GM19463 (cell line): ENCODE measurements at regions not wholly inside any gene's neighbourhood (a gene's known extent, or its start where the extent isn't known, plus 50 kb on each side); places are given as distances from the start of the nearest gene placed in this dataset.
"Not testable (repeated sequence)": the region's sequence is repeated elsewhere in the genome, so short reads cannot be mapped to it uniquely, and the experiment has no call there.

Experiments used
- ATAC-seq: cut with Tn5 transposase; IDR thresholded peaks from one replicate; pipeline ENCODE4 v1.9.1; 2021; ENCODE audit warnings: mild to moderate bottlenecking, moderate library complexity; ENCODE audit not compliant: unreplicated experiment

DNA sequence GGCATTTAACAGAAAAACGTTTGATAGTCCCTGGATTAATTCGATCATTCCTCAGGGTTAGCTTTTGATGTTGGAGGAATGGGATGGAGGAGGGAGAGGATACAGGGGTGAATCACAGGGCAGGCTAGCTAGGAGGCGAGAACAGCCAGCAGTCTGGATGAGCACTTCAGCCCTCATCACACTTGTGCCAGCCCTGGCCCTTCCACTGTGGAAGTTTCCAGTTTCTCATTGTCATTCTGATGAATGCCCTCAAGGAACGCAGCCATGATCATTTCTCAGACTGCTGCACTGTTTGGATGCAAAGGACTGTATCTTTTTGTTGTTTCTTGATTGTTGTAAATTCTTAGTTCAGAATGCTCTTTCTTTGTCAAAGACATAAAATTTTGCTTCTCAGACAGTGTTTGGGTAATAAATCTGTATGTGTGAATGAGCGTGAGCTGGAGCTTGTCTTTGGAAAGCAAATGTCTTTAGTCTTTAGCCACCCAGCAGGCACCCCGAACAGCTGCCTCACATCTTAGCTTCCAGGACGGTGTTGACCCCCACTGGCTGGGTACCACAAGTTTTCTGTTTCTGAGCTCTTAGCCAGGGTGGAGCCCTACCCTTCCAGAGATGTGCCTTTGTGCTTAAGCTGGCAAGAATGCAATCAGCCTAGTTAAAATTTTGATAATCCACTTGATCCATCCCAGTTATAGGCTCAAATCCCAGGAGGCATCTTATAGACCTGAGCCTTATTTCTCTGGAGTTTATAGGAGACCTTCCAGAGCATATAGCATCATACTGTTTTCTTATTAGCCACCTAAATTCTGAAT, 121.1 kb downstream of the PDCD6IP start:
- ATAC-seq = no peak

DNA sequence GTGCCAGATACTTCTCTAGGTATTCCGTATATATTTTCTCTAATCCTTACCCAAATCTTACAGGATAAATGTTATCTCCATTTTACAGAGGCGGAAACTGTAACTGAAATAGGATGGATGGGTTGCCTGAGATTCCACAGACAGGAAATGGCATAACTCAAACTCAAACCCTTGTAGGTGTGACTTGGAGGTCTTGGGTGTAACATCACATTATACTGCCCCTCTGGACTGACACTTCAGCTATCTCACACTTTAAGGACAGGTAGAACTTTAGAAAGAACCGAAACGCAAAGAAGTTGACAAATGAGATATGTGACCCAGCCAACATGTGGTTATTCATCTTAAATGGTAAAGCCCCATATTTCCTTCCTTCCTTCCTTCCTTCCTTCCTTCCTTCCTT, 122.1 kb downstream of the PDCD6IP start:
- no peak for ATAC-seq

GRCh38 chr3:33921608-33922007, 123.2 kb downstream of the PDCD6IP start:
- no peak for ATAC-seq

GRCh38 chr3:33926998-33927605, 128.7 kb downstream of the PDCD6IP start:
- no peak for ATAC-seq

GRCh38 chr3:33929813-33930212, 131.4 kb downstream of the PDCD6IP start:
- ATAC-seq = no peak

- ATAC-seq = no peak
Observed at GRCh38 chr3:33931512-33931911, 133.1 kb downstream of the PDCD6IP start.

- no peak for ATAC-seq
Observed at GRCh38 chr3:33932010-33932764, 133.8 kb downstream of the PDCD6IP start.

DNA sequence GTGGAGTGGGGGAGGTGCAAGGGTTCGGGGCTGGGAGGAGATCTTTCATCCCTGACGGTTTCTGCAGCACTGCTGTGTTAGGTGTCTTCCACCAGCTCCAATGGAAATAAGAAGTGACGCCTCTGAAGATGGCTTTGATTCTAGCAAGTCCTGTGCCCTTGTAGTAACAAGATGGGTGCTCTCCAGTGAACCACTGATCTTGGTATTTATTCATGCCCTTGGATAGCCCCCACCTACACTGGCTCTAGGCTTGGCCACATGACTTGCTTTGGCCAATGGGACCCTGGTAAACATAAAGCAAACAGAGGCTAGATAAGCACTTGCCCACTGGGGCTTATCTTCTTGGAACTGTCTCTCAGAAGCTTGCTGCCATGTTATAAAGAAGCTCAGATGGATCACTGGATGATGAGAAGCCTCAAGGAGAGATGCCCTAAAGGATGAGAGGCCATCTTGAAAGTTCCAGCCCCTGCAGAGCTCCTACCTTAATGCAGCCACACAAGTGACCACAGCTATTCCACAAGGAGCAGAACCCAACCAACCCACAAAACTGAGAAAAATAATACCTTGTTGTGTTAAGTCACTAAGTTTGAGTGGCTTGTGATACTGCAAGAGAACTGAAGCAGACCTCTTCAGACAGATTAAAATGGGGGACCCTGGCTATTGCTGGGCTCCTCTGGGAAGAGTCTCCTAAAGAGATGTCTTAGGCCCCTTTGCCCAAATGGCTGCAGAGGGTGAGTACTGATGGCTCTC, 137.9 kb downstream of the PDCD6IP start:
- ATAC-seq = no peak

DNA sequence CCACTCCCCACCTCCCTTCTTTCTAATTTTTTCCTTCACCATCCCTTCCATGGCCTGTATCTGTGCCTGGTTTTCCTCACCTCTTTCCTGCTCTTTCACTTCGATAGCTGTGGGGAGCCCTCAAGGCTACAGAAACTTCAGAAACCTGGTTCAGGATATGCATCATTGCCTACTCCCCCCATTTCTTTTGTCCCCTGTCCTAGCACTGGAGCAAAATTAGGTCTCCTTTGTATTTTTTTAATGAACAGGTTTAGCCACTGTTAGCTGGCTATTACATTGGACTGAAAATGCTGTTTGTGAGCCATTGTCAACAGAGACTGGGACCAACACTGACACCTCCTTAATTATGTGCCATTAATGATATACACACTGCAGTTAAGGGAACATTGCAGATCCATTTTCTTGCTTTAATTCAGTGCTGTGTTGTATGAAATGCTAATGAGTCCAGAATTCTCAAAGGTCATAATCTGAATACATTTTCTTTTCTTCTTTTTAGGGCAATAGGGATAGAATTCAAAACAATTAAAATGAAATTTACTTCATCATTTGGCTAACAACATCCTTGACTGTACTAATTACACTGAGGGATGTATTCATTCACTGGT, 138.6 kb downstream of the PDCD6IP start:
- ATAC-seq = no peak

DNA sequence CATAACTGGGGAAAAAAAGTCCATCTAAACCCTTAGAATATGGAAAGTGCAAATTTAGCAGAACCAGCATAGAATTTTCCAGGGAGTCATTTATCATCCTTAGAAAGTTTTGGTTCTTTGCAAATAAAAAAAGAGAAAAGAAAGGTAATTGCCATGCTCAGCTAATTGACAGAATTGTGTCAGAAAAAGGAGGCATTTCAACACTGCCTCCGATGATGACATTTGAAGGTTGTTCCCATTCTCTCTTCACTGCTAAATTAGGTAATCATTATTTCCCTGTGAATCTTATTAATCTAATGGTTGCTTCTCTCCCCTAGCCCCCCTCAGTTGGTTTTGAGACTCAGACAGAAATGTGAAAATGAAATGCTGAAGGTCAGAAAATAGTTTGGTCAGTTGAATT, 139.2 kb downstream of the PDCD6IP start:
- ATAC-seq = no peak

GRCh38 chr3:33940149-33940548, 141.7 kb downstream of the PDCD6IP start:
- no peak for ATAC-seq

GRCh38 chr3:33940736-33941135, 142.3 kb downstream of the PDCD6IP start:
- ATAC-seq = no peak

GRCh38 chr3:33941804-33942203, 143.4 kb downstream of the PDCD6IP start:
- peak; percentile 86 for ATAC-seq

GRCh38 chr3:33942483-33943150, 144.2 kb downstream of the PDCD6IP start:
- ATAC-seq = peak; percentile 22

GRCh38 chr3:33943277-33943676, 144.8 kb downstream of the PDCD6IP start:
- no peak for ATAC-seq

DNA sequence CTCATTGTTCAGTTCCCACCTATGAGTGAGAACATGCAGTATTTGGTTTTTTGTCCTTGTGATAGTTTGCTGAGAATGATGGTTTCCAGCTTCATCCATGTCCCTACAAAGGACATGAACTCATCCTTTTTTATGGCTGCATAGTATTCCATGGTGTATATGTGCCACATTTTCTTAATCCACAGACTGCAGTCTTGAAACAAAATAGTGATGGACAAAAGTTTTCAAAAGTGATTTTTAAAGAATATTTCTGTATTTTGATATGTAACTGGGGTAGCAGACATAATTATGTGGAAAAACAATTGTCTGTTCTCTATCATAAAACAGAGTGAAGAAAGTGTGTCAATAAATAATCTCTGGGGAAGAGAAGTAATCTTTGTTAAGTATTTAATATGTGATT, 148.2 kb downstream of the PDCD6IP start:
- ATAC-seq = not testable (repeated sequence)

- no peak for ATAC-seq
Observed at GRCh38 chr3:33947272-33948195, 149.1 kb downstream of the PDCD6IP start.

GRCh38 chr3:33949074-33949473, 150.6 kb downstream of the PDCD6IP start:
- ATAC-seq = no peak

GRCh38 chr3:33954956-33955355, 156.5 kb downstream of the PDCD6IP start:
- ATAC-seq = no peak
